RWPE1 (cell line): ENCODE measurements at regions not wholly inside any gene's neighbourhood (a gene's known extent, or its start where the extent isn't known, plus 50 kb on each side); places are given as distances from the start of the nearest gene placed in this dataset.
A peak's percentile ranks its signal among the peaks of the same experiment; 100 is the strongest.

Source experiments
- CTCF ChIA-PET: fragments of 350-600 bp; sonication (Branson Sonifier 250); formaldehyde crosslinking; extraction: SDS; loops from one replicate; lab custom pipeline; 2021; lab: Yijun Ruan, JAX
- POLR2A ChIA-PET: fragments of 400-600 bp; formaldehyde crosslinking; extraction: SDS; loops from one replicate; lab custom pipeline; 2020; ENCODE audit warnings: antibody characterized with exemption; ENCODE audit not compliant: low non-redundant PET; lab: Yijun Ruan, JAX
- DNase-seq: peaks from one replicate; pipeline ENCODE4 v3.0.0; 2012; ENCODE audit warnings: low spot score
- H3K27ac ChIP-seq: fragments of 450-650 bp; 2 replicates; pipeline ENCODE4 v1.5.1; 2017
- CTCF ChIP-seq: fragments of 450-650 bp; conservative IDR thresholded peaks from 2 replicates; pipeline ENCODE4 v1.5.1; 2017; ENCODE audit warnings: low read depth, mild to moderate bottlenecking

GRCh38 chr2:193270816-193271215 is 1076.1 kb upstream of the TMEFF2 start:
- H3K27ac ChIP-seq, result no peak overlapping the region
- no peak for TF ChIP-seq CTCF
- CTCF ChIA-PET, result interaction anchor here (1.2 kb wide), 1 partner anchor 693 kb away, joined by 4 read pairs; no protein-coding TSS in a partner anchor
- POLR2A ChIA-PET, result no interaction called here
- DNase-seq, result no peak

GRCh38 chr2:193267496-193268002 is 1072.8 kb upstream of the TMEFF2 start:
- ChIA-PET POLR2A (no interaction called here), CTCF (no interaction called here)
- TF ChIP-seq CTCF, result no peak
- H3K27ac ChIP-seq, result no peak overlapping the region
- DNase-seq, result no peak

GRCh38 chr2:193253014-193253530 is 1058.3 kb upstream of the TMEFF2 start:
- CTCF ChIA-PET, result interaction anchor here (0.7 kb wide), 1 partner anchor 24 kb away, joined by 3 read pairs; no protein-coding TSS in a partner anchor
- POLR2A ChIA-PET, result no interaction called here
- no peak for DNase-seq
- TF ChIP-seq CTCF, result no peak
- H3K27ac ChIP-seq, result no peak overlapping the region

- CTCF ChIA-PET, result no interaction called here
Measured at GRCh38 chr2:193251909-193252308, 1057.2 kb upstream of the TMEFF2 start.

GRCh38 chr2:193250389-193250788 is 1055.7 kb upstream of the TMEFF2 start:
- ChIA-PET POLR2A (no interaction called here), CTCF (interaction anchor here (0.6 kb wide), 1 partner anchor 27 kb away, joined by 3 read pairs; no protein-coding TSS in a partner anchor)
- H3K27ac ChIP-seq, result no peak overlapping the region
- no peak for DNase-seq
- no peak for TF ChIP-seq CTCF

More at GRCh38 chr2:193251909-193252308, 1057.2 kb upstream of the TMEFF2 start:
- H3K27ac ChIP-seq, result no peak overlapping the region
- no peak for DNase-seq
- no peak for TF ChIP-seq CTCF
- POLR2A ChIA-PET, result no interaction called here

GRCh38 chr2:193240752-193241151 is 1046.0 kb upstream of the TMEFF2 start:
- H3K27ac ChIP-seq, result no peak overlapping the region
- ChIA-PET POLR2A (no interaction called here), CTCF (interaction anchor here (0.6 to 1.1 kb wide), 2 partner anchors 65 to 1120 kb away, joined by 3 read pairs; no protein-coding TSS in a partner anchor)
- 0 out of 2 replicates have a peak, but pooled peaks have one; percentile 7 for TF ChIP-seq CTCF
- no peak for DNase-seq
